SK-N-SH (cell line): ENCODE measurements at regions not wholly inside any gene's neighbourhood (a gene's known extent, or its start where the extent isn't known, plus 50 kb on each side); places are given as distances from the start of the nearest gene placed in this dataset.

Experiments
- CTCF ChIA-PET: fragments of 300-600, 350-600 bp; formaldehyde crosslinking; extraction: SDS; loops from one replicate; lab custom pipeline; 2021; lab: Yijun Ruan, JAX
- POLR2A ChIA-PET: fragments of 350-600 bp; sonication (Branson Sonifier 250); formaldehyde crosslinking; extraction: SDS; loops from one replicate; lab custom pipeline; 2020; ENCODE audit warnings: antibody characterized with exemption, inconsistent platforms; lab: Yijun Ruan, JAX
- DNase-seq: peaks from one replicate; pipeline ENCODE4 v3.0.0; 2012
- H2AFZ ChIP-seq: fragments of 200-600 bp; sonication (generic); 2 replicates; pipeline ENCODE4 v1.8.1; 2016; ENCODE audit warnings: antibody characterized with exemption, mild to moderate bottlenecking, low read depth
- H3F3A ChIP-seq: fragments of 200-600 bp; sonication (generic); replicated peaks from 2 replicates; pipeline ENCODE3; 2016; ENCODE audit warnings: antibody characterized with exemption, mild to moderate bottlenecking; ENCODE audit not compliant: insufficient read depth
- H3K27ac ChIP-seq, 2 experiments: fragments of 200-500 bp in 1 of 2; fragments of 200-600 bp in 1 of 2; sonication (Bioruptor generic) in 1 of 2; sonication (generic), shearing (Covaris generic) in 1 of 2; 2 replicates each; pipeline versions ENCODE4 v1.5.1 to v1.6.1; 2014 to 2016; ENCODE audit warnings: low read depth in 2 of 2, inconsistent platforms in 1 of 2, low read length in 1 of 2, mild to moderate bottlenecking in 1 of 2, mixed read lengths in 1 of 2
- H3K27me3 ChIP-seq: fragments of 200-600 bp; sonication (generic), shearing (Covaris generic); 2 replicates; pipeline ENCODE4 v1.6.1; 2016; ENCODE audit warnings: mixed run types; ENCODE audit not compliant: insufficient read depth
- H3K36me3 ChIP-seq, 2 experiments: fragments of 200-500 bp in 1 of 2; fragments of 200-600 bp in 1 of 2; sonication (Bioruptor generic) in 1 of 2; sonication (generic) in 1 of 2; replicated peaks in 1 of 2; 2 replicates each; pipeline versions ENCODE3 to v1.5.1; 2014 to 2016; ENCODE audit warnings: low read length in 1 of 2, mild to moderate bottlenecking in 1 of 2; ENCODE audit not compliant: insufficient read depth in 2 of 2, control insufficient read depth in 1 of 2
- H3K4me1 ChIP-seq, 2 experiments: fragments of 200-500 bp in 1 of 2; fragments of 200-600 bp in 1 of 2; sonication (Bioruptor generic) in 1 of 2; sonication (generic), shearing (Covaris generic) in 1 of 2; 2 replicates each; pipeline versions ENCODE4 v1.5.1 to v1.6.1; 2014 to 2016; ENCODE audit warnings: low read depth in 1 of 2, low read length in 1 of 2, mixed run types in 1 of 2; ENCODE audit not compliant: insufficient read depth in 2 of 2, control insufficient read depth in 1 of 2
- H3K4me2 ChIP-seq: fragments of 200-600 bp; sonication (generic), shearing (Covaris generic); 2 replicates; pipeline ENCODE4 v1.6.1; 2017; ENCODE audit warnings: mixed run types
- H3K4me3 ChIP-seq, 2 experiments: fragments of 200-500 bp in 1 of 2; fragments of 200-600 bp in 1 of 2; sonication (Bioruptor generic) in 1 of 2; sonication (generic), shearing (Covaris generic) in 1 of 2; 2 replicates each; pipeline versions ENCODE4 v1.5.1 to v1.8.1; 2014 to 2016; ENCODE audit warnings: low read depth in 2 of 2, inconsistent platforms in 1 of 2, low read length in 1 of 2, mild to moderate bottlenecking in 1 of 2, mixed read lengths in 1 of 2, moderate library complexity in 1 of 2
- H3K79me2 ChIP-seq: fragments of 200-600 bp; sonication (generic); 2 replicates; pipeline ENCODE4 v1.8.1; 2017; ENCODE audit warnings: mild to moderate bottlenecking; ENCODE audit not compliant: insufficient read depth
- H3K9ac ChIP-seq: fragments of 200-600 bp; sonication (generic); 2 replicates; pipeline ENCODE4 v1.6.1; 2017; ENCODE audit warnings: mixed run types
- H3K9me2 ChIP-seq: fragments of 200-600 bp; sonication (generic); 2 replicates; pipeline ENCODE4 v1.6.1; 2017; ENCODE audit warnings: mixed run types
- H3K9me3 ChIP-seq: fragments of 200-600 bp; sonication (generic); 2 replicates; pipeline ENCODE4 v1.6.1; 2017; ENCODE audit warnings: mixed run types, mild to moderate bottlenecking, moderate library complexity
- H4K20me1 ChIP-seq: fragments of 200-600 bp; sonication (generic); 2 replicates; pipeline ENCODE4 v1.6.1; 2017; ENCODE audit warnings: mild to moderate bottlenecking, mixed run types; ENCODE audit not compliant: insufficient read depth
- EP300 ChIP-seq, 2 experiments: IDR thresholded peaks; 2 replicates each; pipeline versions ENCODE4 v1.4.0 to v1.6.1; 2012; ENCODE audit warnings: borderline replicate concordance in 1 of 2, low read depth in 1 of 2, low read length in 1 of 2
- FOSL2 ChIP-seq: IDR thresholded peaks from 2 replicates; pipeline ENCODE4 v1.4.0; 2012; ENCODE audit warnings: low read depth, mild to moderate bottlenecking, moderate library complexity, borderline replicate concordance
- FOXJ3 ChIP-seq: sonication (generic); formaldehyde crosslinking; IDR thresholded peaks from 2 replicates; pipeline ENCODE4 v1.5.1; 2020; ENCODE audit warnings: mild to moderate bottlenecking, missing genetic modification reagents
- GATA2 ChIP-seq: sonication (generic); formaldehyde crosslinking; IDR thresholded peaks from 2 replicates; pipeline ENCODE4 v1.5.0; 2020; ENCODE audit warnings: mild to moderate bottlenecking, missing genetic modification reagents
- JUND ChIP-seq: IDR thresholded peaks from 2 replicates; pipeline ENCODE4 v1.4.0; 2012
- NFIC ChIP-seq: IDR thresholded peaks from 2 replicates; pipeline ENCODE4 v1.4.0; 2012; ENCODE audit warnings: borderline replicate concordance
- NRF1 ChIP-seq: IDR thresholded peaks from 2 replicates; pipeline ENCODE4 v1.6.1; 2012; ENCODE audit warnings: low read depth, mild to moderate bottlenecking, low read length
- SMC3 ChIP-seq: IDR thresholded peaks from 2 replicates; pipeline ENCODE4 v1.6.1; 2012; ENCODE audit warnings: low read depth, low read length, improper control_type of control experiment
- TEAD4 ChIP-seq: IDR thresholded peaks from 2 replicates; pipeline ENCODE4 v1.4.0; 2012; ENCODE audit warnings: mild to moderate bottlenecking, borderline replicate concordance; ENCODE audit not compliant: insufficient read depth
- YY1 ChIP-seq: IDR thresholded peaks from 2 replicates; pipeline ENCODE4 v1.4.0; 2012; ENCODE audit warnings: low read depth, mild to moderate bottlenecking
- WGBS: methylation state at CpG from one replicate; pipeline ENCODE4 v1.1.6; 2017; ENCODE audit warnings: low lambda C conversion rate; 5-methylcytosine and 5-hydroxymethylcytosine counted together
- TF ChIP-seq, protein P1 (sequence below): IDR thresholded peaks from 2 replicates; pipeline ENCODE4; 2012
- TF ChIP-seq, protein P2 (sequence below): IDR thresholded peaks from 2 replicates; pipeline ENCODE4 v1.4.0; 2012; ENCODE audit warnings: low read depth
- TF ChIP-seq, protein P3 (sequence below): fragments of 200-600 bp; sonication (generic); IDR thresholded peaks from 2 replicates; pipeline ENCODE4 v1.6.1; 2017; ENCODE audit warnings: antibody characterized with exemption, mild to moderate bottlenecking, moderate library complexity
- TF ChIP-seq, protein P4 (sequence below): IDR thresholded peaks from 2 replicates; pipeline ENCODE4 v1.4.0; 2012; ENCODE audit warnings: low read depth, borderline replicate concordance

DNA sequence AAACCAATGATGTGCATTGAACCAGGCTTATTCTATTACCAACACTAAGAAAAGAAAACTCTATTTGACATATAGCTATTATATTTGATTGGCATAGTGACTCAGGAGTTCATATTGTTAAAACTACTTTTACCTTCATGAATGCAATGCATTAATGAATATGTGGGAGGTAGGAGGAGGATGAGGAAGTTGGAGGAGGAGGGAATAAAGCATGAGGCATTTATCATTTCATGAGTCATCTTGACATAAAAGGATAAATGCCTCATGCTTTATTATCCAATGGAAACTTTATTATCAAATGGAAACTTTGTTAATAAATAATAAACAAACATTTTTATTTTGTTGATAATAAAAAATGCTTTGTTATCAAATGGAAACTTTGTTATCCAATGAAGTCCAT, 116.5 kb downstream of the SPRY2 start:
- H3K4me1 ChIP-seq = no peaks in the 10 kb centered on the region; a peak in 1 of 4 replicates
- H3K9me3 ChIP-seq = no peaks in the 10 kb centered on the region
- POLR2A ChIA-PET = no interaction called here
- no peaks in the 10 kb centered on the region for H4K20me1 ChIP-seq
- H3K9me2 ChIP-seq = no peaks in the 10 kb centered on the region
- H3K36me3 ChIP-seq = no peaks in the 10 kb centered on the region
- H3K4me2 ChIP-seq = no peak overlapping the region
- CTCF ChIA-PET = interaction anchor here (0.7 kb wide), 1 partner anchor 1011 kb away, joined by 4 read pairs; no protein-coding TSS in a partner anchor
- no peaks in the 10 kb centered on the region for H3K27me3 ChIP-seq
- no peaks in the 10 kb centered on the region for H3F3A ChIP-seq
- DNase-seq = no peak
- no peak overlapping the region for H3K4me3 ChIP-seq
- 0 out of 2 replicates have a peak, but pooled peaks have one; percentile 15 for TF ChIP-seq JUND
- TF ChIP-seq NFIC = no peak
- TF ChIP-seq GATA2 (CRISPR knock-in tag) = no peak
- no peak for TF ChIP-seq TEAD4
- TF ChIP-seq, protein P1, sequence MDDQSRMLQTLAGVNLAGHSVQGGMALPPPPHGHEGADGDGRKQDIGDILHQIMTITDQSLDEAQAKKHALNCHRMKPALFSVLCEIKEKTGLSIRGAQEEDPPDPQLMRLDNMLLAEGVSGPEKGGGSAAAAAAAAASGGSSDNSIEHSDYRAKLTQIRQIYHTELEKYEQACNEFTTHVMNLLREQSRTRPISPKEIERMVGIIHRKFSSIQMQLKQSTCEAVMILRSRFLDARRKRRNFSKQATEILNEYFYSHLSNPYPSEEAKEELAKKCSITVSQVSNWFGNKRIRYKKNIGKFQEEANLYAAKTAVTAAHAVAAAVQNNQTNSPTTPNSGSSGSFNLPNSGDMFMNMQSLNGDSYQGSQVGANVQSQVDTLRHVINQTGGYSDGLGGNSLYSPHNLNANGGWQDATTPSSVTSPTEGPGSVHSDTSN = peak; percentile 74
- TF ChIP-seq, protein P2, sequence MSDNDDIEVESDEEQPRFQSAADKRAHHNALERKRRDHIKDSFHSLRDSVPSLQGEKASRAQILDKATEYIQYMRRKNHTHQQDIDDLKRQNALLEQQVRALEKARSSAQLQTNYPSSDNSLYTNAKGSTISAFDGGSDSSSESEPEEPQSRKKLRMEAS = no peak
- no peak for TF ChIP-seq EP300 (IDR thresholded peaks at IDR 0.05; ENCODE audit: borderline replicate concordance in 1 of 2, low read depth in 1 of 2, low read length in 1 of 2)
- TF ChIP-seq FOSL2 = no peak
- H3K27ac ChIP-seq = no peak overlapping the region
- no peak overlapping the region for H3K9ac ChIP-seq
- no peaks in the 10 kb centered on the region for H3K79me2 ChIP-seq
- no peak overlapping the region for H2AFZ ChIP-seq

DNA sequence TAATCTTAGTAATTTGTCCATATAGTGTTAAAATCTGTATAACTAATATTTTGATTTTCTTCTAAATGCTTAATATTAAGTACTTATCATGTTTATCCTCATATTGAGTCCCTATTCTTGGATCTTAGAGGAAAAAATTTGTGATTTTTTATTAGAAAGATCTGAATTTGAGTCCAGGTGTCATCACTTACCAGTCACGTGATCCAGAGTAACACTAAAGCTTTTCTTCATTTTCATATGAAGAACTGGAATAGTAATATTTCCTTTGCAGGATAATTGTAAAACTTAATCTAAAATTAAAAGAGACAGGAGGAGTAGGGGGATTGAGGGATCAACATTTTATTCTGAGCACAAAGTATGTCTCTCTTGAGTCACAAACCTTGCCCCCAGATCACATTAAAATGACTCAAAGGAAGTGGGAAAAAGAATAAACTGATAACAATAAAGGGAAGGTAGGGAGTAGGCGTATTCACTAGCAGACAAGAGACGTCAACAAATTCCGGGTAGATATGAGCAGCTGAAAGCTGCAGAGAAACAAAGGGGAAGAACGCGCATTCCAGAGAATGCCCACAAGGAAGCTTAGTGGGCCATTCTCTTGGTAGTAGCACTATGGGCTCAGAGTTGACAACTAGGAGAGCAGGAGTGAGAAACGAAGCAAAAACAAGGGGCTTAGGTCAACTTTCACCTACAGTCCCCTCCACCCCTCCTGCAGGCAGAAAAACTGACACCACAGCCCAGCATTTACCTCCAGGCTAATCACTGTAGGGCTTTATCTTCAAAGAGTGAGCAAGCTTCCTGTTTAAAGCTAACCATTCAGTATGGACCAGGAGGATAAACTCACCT, 123.1 kb downstream of the SPRY2 start:
- CTCF ChIA-PET = no interaction called here
- no peaks in the 10 kb centered on the region for H3K9me3 ChIP-seq
- peak overlapping the region; percentile 66 for H2AFZ ChIP-seq
- H3K4me2 ChIP-seq = no peak overlapping the region
- no peaks in the 10 kb centered on the region for H3K36me3 ChIP-seq
- H3K4me3 ChIP-seq = no peak overlapping the region
- no peak for DNase-seq
- H3K9me2 ChIP-seq = no peaks in the 10 kb centered on the region
- no peaks in the 10 kb centered on the region for H3K27me3 ChIP-seq
- H3K79me2 ChIP-seq = no peaks in the 10 kb centered on the region
- no peak overlapping the region for H3K9ac ChIP-seq
- no peak for TF ChIP-seq YY1
- TF ChIP-seq, protein P3, sequence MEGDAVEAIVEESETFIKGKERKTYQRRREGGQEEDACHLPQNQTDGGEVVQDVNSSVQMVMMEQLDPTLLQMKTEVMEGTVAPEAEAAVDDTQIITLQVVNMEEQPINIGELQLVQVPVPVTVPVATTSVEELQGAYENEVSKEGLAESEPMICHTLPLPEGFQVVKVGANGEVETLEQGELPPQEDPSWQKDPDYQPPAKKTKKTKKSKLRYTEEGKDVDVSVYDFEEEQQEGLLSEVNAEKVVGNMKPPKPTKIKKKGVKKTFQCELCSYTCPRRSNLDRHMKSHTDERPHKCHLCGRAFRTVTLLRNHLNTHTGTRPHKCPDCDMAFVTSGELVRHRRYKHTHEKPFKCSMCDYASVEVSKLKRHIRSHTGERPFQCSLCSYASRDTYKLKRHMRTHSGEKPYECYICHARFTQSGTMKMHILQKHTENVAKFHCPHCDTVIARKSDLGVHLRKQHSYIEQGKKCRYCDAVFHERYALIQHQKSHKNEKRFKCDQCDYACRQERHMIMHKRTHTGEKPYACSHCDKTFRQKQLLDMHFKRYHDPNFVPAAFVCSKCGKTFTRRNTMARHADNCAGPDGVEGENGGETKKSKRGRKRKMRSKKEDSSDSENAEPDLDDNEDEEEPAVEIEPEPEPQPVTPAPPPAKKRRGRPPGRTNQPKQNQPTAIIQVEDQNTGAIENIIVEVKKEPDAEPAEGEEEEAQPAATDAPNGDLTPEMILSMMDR = no peak
- no peak for TF ChIP-seq FOXJ3 (CRISPR knock-in tag)
- TF ChIP-seq SMC3 = no peak
- no peak for TF ChIP-seq NRF1
- TF ChIP-seq, protein P4, sequence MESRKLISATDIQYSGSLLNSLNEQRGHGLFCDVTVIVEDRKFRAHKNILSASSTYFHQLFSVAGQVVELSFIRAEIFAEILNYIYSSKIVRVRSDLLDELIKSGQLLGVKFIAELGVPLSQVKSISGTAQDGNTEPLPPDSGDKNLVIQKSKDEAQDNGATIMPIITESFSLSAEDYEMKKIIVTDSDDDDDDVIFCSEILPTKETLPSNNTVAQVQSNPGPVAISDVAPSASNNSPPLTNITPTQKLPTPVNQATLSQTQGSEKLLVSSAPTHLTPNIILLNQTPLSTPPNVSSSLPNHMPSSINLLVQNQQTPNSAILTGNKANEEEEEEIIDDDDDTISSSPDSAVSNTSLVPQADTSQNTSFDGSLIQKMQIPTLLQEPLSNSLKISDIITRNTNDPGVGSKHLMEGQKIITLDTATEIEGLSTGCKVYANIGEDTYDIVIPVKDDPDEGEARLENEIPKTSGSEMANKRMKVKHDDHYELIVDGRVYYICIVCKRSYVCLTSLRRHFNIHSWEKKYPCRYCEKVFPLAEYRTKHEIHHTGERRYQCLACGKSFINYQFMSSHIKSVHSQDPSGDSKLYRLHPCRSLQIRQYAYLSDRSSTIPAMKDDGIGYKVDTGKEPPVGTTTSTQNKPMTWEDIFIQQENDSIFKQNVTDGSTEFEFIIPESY = no peak
- H4K20me1 ChIP-seq = no peaks in the 10 kb centered on the region
- 67% methylated on average over 7 of the region's 7 CpGs for WGBS
- no peak overlapping the region for H3K27ac ChIP-seq
- peaks cover 0 to 12% of the 10 kb centered on the region in 2 experiments; a peak in 2 of 4 replicates for H3K4me1 ChIP-seq
- H3F3A ChIP-seq = no peaks in the 10 kb centered on the region
- POLR2A ChIA-PET = no interaction called here
